T-cell (primary cell): ENCODE measurements at regions not wholly inside any gene's neighbourhood (a gene's known extent, or its start where the extent isn't known, plus 50 kb on each side); places are given as distances from the start of the nearest gene placed in this dataset.
"Not testable (repeated sequence)": the region's sequence is repeated elsewhere in the genome, so short reads cannot be mapped to it uniquely, and the experiment has no call there.

ENCODE experiments used
- ATAC-seq, 4 experiments: fragments of 200-7000 bp in 3 of 4; fragments of 150-1000 bp in 1 of 4; cut with Tn5 transposase; replicated peaks in 1 of 4; 1 replicate in 3 of 4; 2 replicates in 1 of 4; pipeline ENCODE4 v1.10.0; 2021; ENCODE audit warnings: moderate library complexity in 3 of 4, mild to moderate bottlenecking in 2 of 4, moderate number of reproducible peaks in 1 of 4
- CTCF ChIA-PET, 2 donors: fragments of 300-600 bp; sonication (Branson Sonifier 250); formaldehyde crosslinking; loops; one replicate each; lab custom pipeline; 2022; ENCODE audit warnings: antibody characterized with exemption in 2 of 2; lab: Charles Lee
- POLR2A ChIA-PET, 2 donors: fragments of 300-600 bp; sonication (Branson Sonifier 250); formaldehyde crosslinking; loops; one replicate each; lab custom pipeline; 2022; ENCODE audit warnings: antibody characterized with exemption in 2 of 2; lab: Charles Lee
- DNase-seq, 35 experiments: peaks; one replicate each; pipeline versions ENCODE4 v3.0.0 to v3.0.0-alpha.2; 2013 to 2023
- H3K27ac ChIP-seq: one replicate; pipeline ENCODE4 v1.5.1; 2013; ENCODE audit warnings: low read length
- H3K27me3 ChIP-seq, 2 experiments: replicated peaks in 1 of 2; 1 replicate in 1 of 2; 2 replicates in 1 of 2; pipeline versions ENCODE4 v1.6.1 to v1.7.0; 2013; ENCODE audit warnings: low read length in 1 of 2, mixed read lengths in 1 of 2; ENCODE audit not compliant: control insufficient read depth in 2 of 2, insufficient read depth in 2 of 2; ENCODE audit errors: extremely low read depth in 1 of 2
- H3K36me3 ChIP-seq, 2 donors: 1 replicate in 1 of 2; 2 replicates in 1 of 2; pipeline versions ENCODE4 v1.6.1 to v1.7.0; 2013; ENCODE audit warnings: low read length in 1 of 2; ENCODE audit not compliant: control insufficient read depth in 2 of 2, insufficient read depth in 1 of 2; ENCODE audit errors: extremely low read depth in 1 of 2
- H3K4me1 ChIP-seq, 2 experiments: 1 replicate in 1 of 2; 2 replicates in 1 of 2; pipeline versions ENCODE4 v1.6.1 to v1.7.0; 2013; ENCODE audit warnings: low read length in 2 of 2, mixed read lengths in 1 of 2; ENCODE audit not compliant: insufficient read depth in 2 of 2, control insufficient read depth in 1 of 2; ENCODE audit errors: extremely low read depth in 1 of 2
- H3K4me3 ChIP-seq, 2 donors: 1 replicate in 1 of 2; 2 replicates in 1 of 2; pipeline versions ENCODE4 v1.5.1 to v1.7.0; 2013; ENCODE audit warnings: mild to moderate bottlenecking in 2 of 2, low read length in 1 of 2, moderate library complexity in 1 of 2; ENCODE audit not compliant: control insufficient read depth in 1 of 2; ENCODE audit errors: extremely low read depth in 1 of 2
- H3K9me3 ChIP-seq: 2 replicates; pipeline ENCODE4 v1.7.0; 2013
- H3K27ac Mint-ChIP-seq, 2 donors: one replicate each; pipeline ENCODE4 v1.8.0; 2020 to 2021; ENCODE audit warnings: mild to moderate bottlenecking in 2 of 2, mixed read lengths in 2 of 2
- H3K27me3 Mint-ChIP-seq, 2 donors: one replicate each; pipeline ENCODE4 v1.8.0; 2021 to 2022; ENCODE audit warnings: mixed read lengths in 2 of 2
- H3K36me3 Mint-ChIP-seq: one replicate; pipeline ENCODE4 v1.8.0; 2021; ENCODE audit warnings: mixed read lengths
- H3K4me1 Mint-ChIP-seq, 3 donors: one replicate each; pipeline ENCODE4 v1.8.0; 2020 to 2022; ENCODE audit warnings: mixed read lengths in 3 of 3, mild to moderate bottlenecking in 1 of 3
- H3K4me3 Mint-ChIP-seq, 3 donors: one replicate each; pipeline ENCODE4 v1.8.0; 2020 to 2022; ENCODE audit warnings: mild to moderate bottlenecking in 3 of 3, mixed read lengths in 3 of 3, moderate library complexity in 3 of 3
- H3K9me3 Mint-ChIP-seq, 3 donors: one replicate each; pipeline ENCODE4 v1.8.0; 2020 to 2022; ENCODE audit warnings: mixed read lengths in 3 of 3
- WGBS: methylation state at CpG from one replicate; pipeline ENCODE4 v1.1.5; 2013; ENCODE audit warnings: missing lambda C conversion rate; ENCODE audit not compliant: insufficient coverage; 5-methylcytosine and 5-hydroxymethylcytosine counted together

GRCh38 chr20:47892681-47893080, 107.4 kb upstream of the SULF2 start:
- CTCF ChIA-PET, H3K9me3 Mint-ChIP-seq, H3K27me3 ChIP-seq, H3K36me3 Mint-ChIP-seq, H3K4me3 Mint-ChIP-seq, H3K27ac Mint-ChIP-seq, H3K9me3 ChIP-seq, H3K27ac ChIP-seq, H3K4me1 ChIP-seq, H3K27me3 Mint-ChIP-seq, DNase-seq, POLR2A ChIA-PET, H3K4me1 Mint-ChIP-seq, H3K4me3 ChIP-seq, ATAC-seq, H3K36me3 ChIP-seq: not testable (repeated sequence)
- no CpG with 5 or more reads among the region's 9 CpGs for WGBS

GRCh38 chr20:47890708-47891107, 105.4 kb upstream of the SULF2 start:
- H3K9me3 Mint-ChIP-seq: not testable (repeated sequence)

GRCh38 chr20:47889751-47890150, 104.5 kb upstream of the SULF2 start:
- H3K27ac ChIP-seq, H3K36me3 ChIP-seq, H3K4me3 Mint-ChIP-seq, H3K27me3 Mint-ChIP-seq, H3K4me1 ChIP-seq, POLR2A ChIA-PET, CTCF ChIA-PET, H3K9me3 ChIP-seq, ATAC-seq, H3K36me3 Mint-ChIP-seq, H3K4me1 Mint-ChIP-seq, H3K9me3 Mint-ChIP-seq, H3K4me3 ChIP-seq, DNase-seq, H3K27ac Mint-ChIP-seq: not testable (repeated sequence)
- 62% methylated on average over 10 of the region's 12 CpGs for WGBS
- peaks cover 0 to 11% of the 10 kb centered on the region in 2 experiments for H3K27me3 ChIP-seq

More at GRCh38 chr20:47890708-47891107, 105.4 kb upstream of the SULF2 start:
- H3K36me3 ChIP-seq, CTCF ChIA-PET, H3K4me1 Mint-ChIP-seq, DNase-seq, H3K4me1 ChIP-seq, POLR2A ChIA-PET, ATAC-seq, H3K4me3 ChIP-seq, H3K4me3 Mint-ChIP-seq, H3K27ac Mint-ChIP-seq, H3K9me3 ChIP-seq, H3K27me3 Mint-ChIP-seq, H3K27ac ChIP-seq, H3K36me3 Mint-ChIP-seq: not testable (repeated sequence)
- H3K27me3 ChIP-seq: peaks cover 0 to 11% of the 10 kb centered on the region in 2 experiments
- WGBS: no CpG with 5 or more reads among the region's 5 CpGs

GRCh38 chr20:47888351-47888750, 103.1 kb upstream of the SULF2 start:
- Histone ChIP-seq H3K27ac (no peak overlapping the region), H3K36me3 (no peaks in the 10 kb centered on the region), H3K4me1 (no peaks in the 10 kb centered on the region), H3K4me3 (no peak overlapping the region), H3K9me3 (no peaks in the 10 kb centered on the region), H3K27me3 (peaks cover 0 to 11% of the 10 kb centered on the region in 2 experiments)
- H3K4me3 Mint-ChIP-seq: no peak overlapping the region
- peaks cover 4 to 5% of the 10 kb centered on the region in 2 donors for H3K27me3 Mint-ChIP-seq
- CTCF ChIA-PET: no interaction called here
- WGBS: 89% methylated on average over 13 of the region's 14 CpGs
- H3K36me3 Mint-ChIP-seq: no peaks in the 10 kb centered on the region
- no peaks in the 10 kb centered on the region for H3K4me1 Mint-ChIP-seq
- no peak for ATAC-seq
- DNase-seq: no peak
- no peaks in the 10 kb centered on the region for H3K9me3 Mint-ChIP-seq
- H3K27ac Mint-ChIP-seq: no peak overlapping the region
- POLR2A ChIA-PET: no interaction called here

GRCh38 chr20:47887477-47888080, 102.3 kb upstream of the SULF2 start:
- Mint-ChIP-seq H3K4me1 (no peaks in the 10 kb centered on the region), H3K4me3 (no peak overlapping the region), H3K27me3 (peaks cover 4 to 5% of the 10 kb centered on the region in 2 donors), H3K27ac (no peak overlapping the region), H3K36me3 (no peaks in the 10 kb centered on the region), H3K9me3 (no peaks in the 10 kb centered on the region)
- ChIA-PET POLR2A (no interaction called here), CTCF (no interaction called here)
- no peak overlapping the region for H3K27ac ChIP-seq
- no peak for ATAC-seq
- H3K4me3 ChIP-seq: no peak overlapping the region
- no peaks in the 10 kb centered on the region for H3K36me3 ChIP-seq
- WGBS: 54% methylated on average over 2 of the region's 10 CpGs
- no peaks in the 10 kb centered on the region for H3K9me3 ChIP-seq
- no peaks in the 10 kb centered on the region for H3K4me1 ChIP-seq
- DNase-seq: no peak
- H3K27me3 ChIP-seq: peaks cover 0 to 11% of the 10 kb centered on the region in 2 experiments

GRCh38 chr20:47887064-47887463, 101.8 kb upstream of the SULF2 start:
- Histone ChIP-seq H3K4me1 (no peaks in the 10 kb centered on the region), H3K36me3 (no peaks in the 10 kb centered on the region), H3K27me3 (peaks cover 0 to 10% of the 10 kb centered on the region in 2 experiments), H3K9me3 (no peaks in the 10 kb centered on the region), H3K27ac (no peak overlapping the region), H3K4me3 (no peak overlapping the region)
- ChIA-PET POLR2A (no interaction called here), CTCF (no interaction called here)
- DNase-seq: no peak
- Mint-ChIP-seq H3K4me3 (no peak overlapping the region), H3K27me3 (peaks cover 4 to 5% of the 10 kb centered on the region in 2 donors), H3K4me1 (no peaks in the 10 kb centered on the region), H3K36me3 (no peaks in the 10 kb centered on the region), H3K9me3 (no peaks in the 10 kb centered on the region), H3K27ac (no peak overlapping the region)
- no peak for ATAC-seq
- 81% methylated on average over 5 of the region's 8 CpGs for WGBS
